GM12878 (cell line): ENCODE measurements at regions not wholly inside any gene's neighbourhood (a gene's known extent, or its start where the extent isn't known, plus 50 kb on each side); places are given as distances from the start of the nearest gene placed in this dataset.

ENCODE experiments used
- ATAC-seq: fragments of 200-7000 bp; cut with Tn5 transposase; 3 replicates; pipeline ENCODE4 v1.9.1; 2020; ENCODE audit warnings: mild to moderate bottlenecking, moderate library complexity
- BruUV-seq: library from RNA; stranded (reverse); fragments of 400-500 nt; replicated peaks from 2 replicates; lab custom pipeline; 2021; lab: Mats Ljungman, UMichigan
- CTCF ChIA-PET: fragments of 300-600 bp; sonication (Branson Sonifier 250); formaldehyde crosslinking; extraction: SDS; loops from one replicate; lab custom pipeline; 2021; ENCODE audit warnings: inconsistent platforms; lab: Yijun Ruan, JAX
- POLR2A ChIA-PET: fragments of 350-600 bp; formaldehyde crosslinking; extraction: SDS; loops from one replicate; lab custom pipeline; 2021; ENCODE audit warnings: inconsistent platforms; lab: Charles Lee
- RAD21 ChIA-PET: fragments of 300-600 bp; sonication (Branson Sonifier 250); formaldehyde crosslinking; loops from one replicate; lab custom pipeline; 2023; ENCODE audit warnings: antibody characterized with exemption; ENCODE audit not compliant: unreplicated experiment; lab: Charles Lee
- SMC1A ChIA-PET: fragments of 300-600 bp; sonication (Branson Sonifier 250); formaldehyde crosslinking; loops from one replicate; lab custom pipeline; 2023; ENCODE audit not compliant: unreplicated experiment, uncharacterized antibody; lab: Charles Lee
- DNase-seq: peaks from one replicate; pipeline ENCODE4 v3.0.0-alpha.2; 2011; ENCODE audit warnings: low read depth, low spot score
- FAIRE-seq: peaks from 3 replicates; lab custom pipeline; 2011; peaks lifted over from hg19 to GRCh38; lab: Jason Lieb, UNC
- H2AFZ ChIP-seq: 2 replicates; pipeline ENCODE4 v1.6.0; 2011; ENCODE audit warnings: low read depth, low read length, control low read depth; ENCODE audit not compliant: control insufficient read depth
- H3K27ac ChIP-seq: 2 replicates; pipeline ENCODE4 v1.5.1; 2011; ENCODE audit warnings: control low read depth; ENCODE audit not compliant: control insufficient read depth, insufficient read depth
- H3K27me3 ChIP-seq, 2 experiments: replicated peaks in 1 of 2; 2 replicates each; pipeline versions ENCODE4 v1.6.0 to v1.6.1; 2011; ENCODE audit warnings: low read length in 1 of 2; ENCODE audit not compliant: control insufficient read depth in 2 of 2, insufficient read depth in 2 of 2
- H3K36me3 ChIP-seq, 2 experiments: 2 replicates each; pipeline ENCODE4 v1.5.1; 2011; ENCODE audit warnings: low read length in 1 of 2; ENCODE audit not compliant: control insufficient read depth in 2 of 2, insufficient read depth in 2 of 2
- H3K4me1 ChIP-seq: 2 replicates; pipeline ENCODE4 v1.6.1; 2011; ENCODE audit warnings: mild to moderate bottlenecking, low read length, moderate library complexity, mixed read lengths; ENCODE audit not compliant: control insufficient read depth, insufficient read depth
- H3K4me2 ChIP-seq: 2 replicates; pipeline ENCODE4 v1.6.0; 2011; ENCODE audit warnings: control low read depth; ENCODE audit not compliant: control insufficient read depth, insufficient read depth
- H3K4me3 ChIP-seq: fragments of 200-600 bp; sonication (generic); 2 replicates; pipeline ENCODE4 v1.5.1; 2016
- H3K79me2 ChIP-seq: 2 replicates; pipeline ENCODE4 v1.6.0; 2011; ENCODE audit warnings: low read length; ENCODE audit not compliant: control insufficient read depth, insufficient read depth
- H3K9ac ChIP-seq: 2 replicates; pipeline ENCODE4 v1.8.0; 2011; ENCODE audit warnings: low read length, control low read depth, mixed read lengths; ENCODE audit not compliant: control insufficient read depth, insufficient read depth
- H3K9me3 ChIP-seq: replicated peaks from 3 replicates; pipeline ENCODE4 v1.5.1; 2011; ENCODE audit warnings: mild to moderate bottlenecking, low read length; ENCODE audit not compliant: control insufficient read depth, insufficient read depth
- H4K20me1 ChIP-seq: 2 replicates; pipeline ENCODE4 v1.6.0; 2011; ENCODE audit not compliant: control insufficient read depth, insufficient read depth
- ATF3 ChIP-seq: IDR thresholded peaks from 2 replicates; pipeline ENCODE4 v1.6.1; 2011; ENCODE audit warnings: low read depth, mild to moderate bottlenecking, low read length, moderate library complexity, borderline replicate concordance; ENCODE audit errors: extremely low read depth
- BACH1 ChIP-seq: fragments of 450-650 bp; IDR thresholded peaks from 2 replicates; pipeline ENCODE4 v1.6.1; 2017; ENCODE audit warnings: mild to moderate bottlenecking, borderline replicate concordance
- CHD4 ChIP-seq: fragments of 200-600 bp; sonication (generic); IDR thresholded peaks from 2 replicates; pipeline ENCODE4 v1.6.1; 2016; ENCODE audit warnings: mild to moderate bottlenecking
- EED ChIP-seq: sonication (generic); IDR thresholded peaks from 2 replicates; pipeline ENCODE4 v1.6.1; 2016; ENCODE audit warnings: antibody characterized with exemption, low read depth
- MAX ChIP-seq: IDR thresholded peaks from 2 replicates; pipeline ENCODE4 v1.6.1; 2012; ENCODE audit warnings: low read depth, low read length, improper control_type of control experiment
- MXI1 ChIP-seq: fragments of 150-350 bp; IDR thresholded peaks from 2 replicates; pipeline ENCODE4 v1.6.1; 2011; ENCODE audit warnings: low read depth, mild to moderate bottlenecking, inconsistent platforms, low read length, improper control_type of control experiment
- NKRF ChIP-seq: fragments of 450-650 bp; conservative IDR thresholded peaks from 2 replicates; pipeline ENCODE4 v1.6.1; 2017; ENCODE audit warnings: mild to moderate bottlenecking, moderate library complexity
- RUNX3 ChIP-seq: IDR thresholded peaks from 2 replicates; pipeline ENCODE4 v1.6.1; 2012; ENCODE audit warnings: low read length, inconsistent platforms
- SREBF2 ChIP-seq: IDR thresholded peaks from 2 replicates; pipeline ENCODE4 v1.6.1; 2012; ENCODE audit warnings: mild to moderate bottlenecking, low read length
- USF2 ChIP-seq: IDR thresholded peaks from 2 replicates; pipeline ENCODE4 v1.6.1; 2011; ENCODE audit warnings: low read depth, low read length, improper control_type of control experiment, borderline replicate concordance
- ZBTB4 ChIP-seq: fragments of 450-650 bp; formaldehyde crosslinking; IDR thresholded peaks from 2 replicates; pipeline ENCODE4 v1.4.0; 2022; ENCODE audit warnings: mild to moderate bottlenecking, moderate library complexity
- WGBS: methylation state at CpG from one replicate; pipeline ENCODE4 v1.1.6; 2016; ENCODE audit warnings: low lambda C conversion rate; ENCODE audit not compliant: insufficient replicate concordance, insufficient coverage; ENCODE audit errors: missing lambda C conversion rate; 5-methylcytosine and 5-hydroxymethylcytosine counted together
- in situ Hi-C: fragments of 300-500 bp; cut with MboI; formaldehyde crosslinking; loops from 9 replicates; pipeline ENCODE4 v1.14.3; 2018; ENCODE audit warnings: mixed read lengths
- intact Hi-C: fragments of 100-400 bp; cut with micrococcal nuclease; formaldehyde crosslinking; loops from one replicate; pipeline ENCODE4 v1.14.2; 2022; ENCODE audit not compliant: unreplicated experiment
- TF ChIP-seq, protein P1 (sequence below): fragments of 450-650 bp; IDR thresholded peaks from 2 replicates; pipeline ENCODE4 v1.6.1; 2017; ENCODE audit warnings: borderline replicate concordance
- TF ChIP-seq, protein P2 (sequence below): IDR thresholded peaks from 2 replicates; pipeline ENCODE4 v1.6.1; 2012; ENCODE audit warnings: low read depth, low read length, improper control_type of control experiment
- TF ChIP-seq, protein P3 (sequence below): fragments of 450-650 bp; IDR thresholded peaks from 2 replicates; pipeline ENCODE4 v1.6.1; 2016; ENCODE audit warnings: mild to moderate bottlenecking

GRCh38 chr6:168988801-168989200, 264.8 kb downstream of the THBS2 start:
- Histone ChIP-seq H3K4me3 (no peak overlapping the region), H3K27ac (no peak overlapping the region), H3K4me2 (no peak overlapping the region), H3K4me1 (no peaks in the 10 kb centered on the region), H3K9ac (no peak overlapping the region), H4K20me1 (no peaks in the 10 kb centered on the region), H3K79me2 (no peaks in the 10 kb centered on the region), H3K9me3 (no peaks in the 10 kb centered on the region), H3K27me3 (no peaks in the 10 kb centered on the region), H2AFZ (no peak overlapping the region), H3K36me3 (no peaks in the 10 kb centered on the region)
- 26% methylated on average over 2 of the region's 2 CpGs for WGBS
- RAD21 ChIA-PET = no interaction called here
- DNase-seq (no peak), ATAC-seq (no peak), FAIRE-seq (no peak)
- SMC1A ChIA-PET = no interaction called here
- POLR2A ChIA-PET = no interaction called here
- in situ Hi-C loops (no loop called here), intact Hi-C loops (no loop called here)
- CTCF ChIA-PET = no interaction called here
- BruUV-seq = no TSS peak
- TF ChIP-seq ATF3 (no peak), EED (no peak), ZBTB4 (CRISPR knock-in tag) (no peak), CHD4 (no peak), NKRF (no peak), USF2 (no peak), BACH1 (no peak), MXI1 (no peak), MAX (no peak), SREBF2 (no peak), RUNX3 (no peak)
- TF ChIP-seq, protein P1, sequence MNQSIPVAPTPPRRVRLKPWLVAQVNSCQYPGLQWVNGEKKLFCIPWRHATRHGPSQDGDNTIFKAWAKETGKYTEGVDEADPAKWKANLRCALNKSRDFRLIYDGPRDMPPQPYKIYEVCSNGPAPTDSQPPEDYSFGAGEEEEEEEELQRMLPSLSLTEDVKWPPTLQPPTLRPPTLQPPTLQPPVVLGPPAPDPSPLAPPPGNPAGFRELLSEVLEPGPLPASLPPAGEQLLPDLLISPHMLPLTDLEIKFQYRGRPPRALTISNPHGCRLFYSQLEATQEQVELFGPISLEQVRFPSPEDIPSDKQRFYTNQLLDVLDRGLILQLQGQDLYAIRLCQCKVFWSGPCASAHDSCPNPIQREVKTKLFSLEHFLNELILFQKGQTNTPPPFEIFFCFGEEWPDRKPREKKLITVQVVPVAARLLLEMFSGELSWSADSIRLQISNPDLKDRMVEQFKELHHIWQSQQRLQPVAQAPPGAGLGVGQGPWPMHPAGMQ = no peak
- TF ChIP-seq, protein P2, sequence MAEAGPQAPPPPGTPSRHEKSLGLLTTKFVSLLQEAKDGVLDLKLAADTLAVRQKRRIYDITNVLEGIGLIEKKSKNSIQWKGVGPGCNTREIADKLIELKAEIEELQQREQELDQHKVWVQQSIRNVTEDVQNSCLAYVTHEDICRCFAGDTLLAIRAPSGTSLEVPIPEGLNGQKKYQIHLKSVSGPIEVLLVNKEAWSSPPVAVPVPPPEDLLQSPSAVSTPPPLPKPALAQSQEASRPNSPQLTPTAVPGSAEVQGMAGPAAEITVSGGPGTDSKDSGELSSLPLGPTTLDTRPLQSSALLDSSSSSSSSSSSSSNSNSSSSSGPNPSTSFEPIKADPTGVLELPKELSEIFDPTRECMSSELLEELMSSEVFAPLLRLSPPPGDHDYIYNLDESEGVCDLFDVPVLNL = no peak
- TF ChIP-seq, protein P3, sequence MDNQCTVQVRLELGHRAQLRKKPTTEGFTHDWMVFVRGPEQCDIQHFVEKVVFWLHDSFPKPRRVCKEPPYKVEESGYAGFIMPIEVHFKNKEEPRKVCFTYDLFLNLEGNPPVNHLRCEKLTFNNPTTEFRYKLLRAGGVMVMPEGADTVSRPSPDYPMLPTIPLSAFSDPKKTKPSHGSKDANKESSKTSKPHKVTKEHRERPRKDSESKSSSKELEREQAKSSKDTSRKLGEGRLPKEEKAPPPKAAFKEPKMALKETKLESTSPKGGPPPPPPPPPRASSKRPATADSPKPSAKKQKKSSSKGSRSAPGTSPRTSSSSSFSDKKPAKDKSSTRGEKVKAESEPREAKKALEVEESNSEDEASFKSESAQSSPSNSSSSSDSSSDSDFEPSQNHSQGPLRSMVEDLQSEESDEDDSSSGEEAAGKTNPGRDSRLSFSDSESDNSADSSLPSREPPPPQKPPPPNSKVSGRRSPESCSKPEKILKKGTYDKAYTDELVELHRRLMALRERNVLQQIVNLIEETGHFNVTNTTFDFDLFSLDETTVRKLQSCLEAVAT = no peak
